ENCODE measurements at regions not wholly inside any gene's neighbourhood (a gene's known extent, or its start where the extent isn't known, plus 50 kb on each side); places are given as distances from the start of the nearest gene placed in this dataset.

- DNase-seq: no peak
- intact Hi-C loops (cut with DNase I): no loop called here
- ATAC-seq (ENCODE audit: poor library complexity): no peak
These were observed 253.3 kb upstream of the EPHA5 start for GRCh38 chr4:65923616-65924015.

- intact Hi-C loops (cut with DNase I): no loop called here
- ATAC-seq (ENCODE audit: poor library complexity) (no peak), DNase-seq (no peak)
These were observed 250.9 kb upstream of the EPHA5 start for GRCh38 chr4:65921180-65921579.

GRCh38 chr4:65918872-65919271 lies 248.6 kb upstream of the EPHA5 start:
- no peak for ATAC-seq (ENCODE audit: poor library complexity)
- no peak for DNase-seq
- intact Hi-C loops (cut with DNase I): no loop called here

- intact Hi-C loops (cut with DNase I): no loop called here
- DNase-seq: no peak
- ATAC-seq (ENCODE audit: poor library complexity): no peak
These were observed 247.9 kb upstream of the EPHA5 start for GRCh38 chr4:65918212-65918611.

- no peak for DNase-seq
- intact Hi-C loops (cut with DNase I): no loop called here
- no peak for ATAC-seq (ENCODE audit: poor library complexity)
These were observed 247.2 kb upstream of the EPHA5 start for GRCh38 chr4:65917486-65917885.

GRCh38 chr4:65911720-65912119 lies 241.4 kb upstream of the EPHA5 start:
- no peak for ATAC-seq (ENCODE audit: poor library complexity)
- intact Hi-C loops (cut with DNase I): no loop called here
- no peak for DNase-seq

- intact Hi-C loops (cut with DNase I): no loop called here
- no peak for DNase-seq
- ATAC-seq (ENCODE audit: poor library complexity): no peak
These were observed 223.9 kb upstream of the EPHA5 start for GRCh38 chr4:65893957-65894755.

- DNase-seq (no peak), ATAC-seq (ENCODE audit: poor library complexity) (no peak)
- intact Hi-C loops (cut with DNase I): no loop called here
These were observed 223.0 kb upstream of the EPHA5 start for GRCh38 chr4:65893271-65893670.

GRCh38 chr4:65880594-65880993 lies 210.3 kb upstream of the EPHA5 start:
- DNase-seq (no peak), ATAC-seq (ENCODE audit: poor library complexity) (no peak)
- intact Hi-C loops (cut with DNase I): no loop called here

GRCh38 chr4:65868096-65868824 lies 198.0 kb upstream of the EPHA5 start:
- ATAC-seq (ENCODE audit: poor library complexity) (no peak), DNase-seq (no peak)
- intact Hi-C loops (cut with DNase I): no loop called here

- DNase-seq (no peak), ATAC-seq (ENCODE audit: poor library complexity) (no peak)
- intact Hi-C loops (cut with DNase I): no loop called here
These were observed 195.2 kb upstream of the EPHA5 start for GRCh38 chr4:65865489-65865888.

GRCh38 chr4:65861993-65862392 lies 191.7 kb upstream of the EPHA5 start:
- intact Hi-C loops (cut with DNase I): no loop called here
- DNase-seq (no peak), ATAC-seq (ENCODE audit: poor library complexity) (no peak)

- no peak for DNase-seq
- ATAC-seq (ENCODE audit: poor library complexity): no peak
- intact Hi-C loops (cut with DNase I): no loop called here
These were observed 175.0 kb upstream of the EPHA5 start for GRCh38 chr4:65845199-65845773.

GRCh38 chr4:65839164-65839931 lies 169.1 kb upstream of the EPHA5 start:
- DNase-seq (no peak), ATAC-seq (ENCODE audit: poor library complexity) (no peak)
- intact Hi-C loops (cut with DNase I): no loop called here

- DNase-seq (no peak), ATAC-seq (ENCODE audit: poor library complexity) (no peak)
- intact Hi-C loops (cut with DNase I): no loop called here
These were observed 164.4 kb upstream of the EPHA5 start for GRCh38 chr4:65834707-65835106.

GRCh38 chr4:65831828-65832227 lies 161.5 kb upstream of the EPHA5 start:
- ATAC-seq (ENCODE audit: poor library complexity): no peak
- no peak for DNase-seq
- intact Hi-C loops (cut with DNase I): no loop called here

- DNase-seq: no peak
- ATAC-seq (ENCODE audit: poor library complexity): no peak
- intact Hi-C loops (cut with DNase I): no loop called here
These were observed 154.9 kb upstream of the EPHA5 start for GRCh38 chr4:65825116-65825753.

- intact Hi-C loops (cut with DNase I): no loop called here
- ATAC-seq (ENCODE audit: poor library complexity) (no peak), DNase-seq (no peak)
These were observed 148.9 kb upstream of the EPHA5 start for GRCh38 chr4:65819192-65819591.

- intact Hi-C loops (cut with DNase I): no loop called here
- DNase-seq (no peak), ATAC-seq (ENCODE audit: poor library complexity) (no peak)
These were observed 135.6 kb upstream of the EPHA5 start for GRCh38 chr4:65805936-65806335.

Measured in Right ventricle myocardium superior (tissue), 1 donor.